ENCODE measurements at regions not wholly inside any gene's neighbourhood (a gene's known extent, or its start where the extent isn't known, plus 50 kb on each side); places are given as distances from the start of the nearest gene placed in this dataset.
A peak's percentile ranks its signal among the peaks of the same experiment; 100 is the strongest.
"Not testable (repeated sequence)": the region's sequence is repeated elsewhere in the genome, so short reads cannot be mapped to it uniquely, and the experiment has no call there.

DNA sequence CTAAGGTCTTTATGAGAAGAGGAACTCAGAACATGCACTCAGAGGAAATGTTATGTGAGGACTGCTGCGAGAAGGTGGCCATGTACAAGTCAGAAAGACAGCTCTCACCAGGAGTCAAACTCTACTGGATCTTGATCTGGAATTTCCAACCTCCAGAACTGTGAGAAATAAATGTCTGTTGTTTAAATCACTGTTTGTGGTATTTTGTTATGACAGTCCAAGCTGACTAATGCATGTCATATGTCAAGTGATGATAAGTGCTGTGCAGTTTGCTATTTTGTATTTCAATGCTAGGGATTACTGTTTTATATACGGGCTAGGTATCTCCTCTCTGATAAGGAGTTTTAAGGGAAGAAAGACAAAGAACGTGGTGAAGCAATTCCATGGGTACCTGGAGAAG lies 162.3 kb downstream of the CPEB2 start:
- DNase-seq = no peak

DNA sequence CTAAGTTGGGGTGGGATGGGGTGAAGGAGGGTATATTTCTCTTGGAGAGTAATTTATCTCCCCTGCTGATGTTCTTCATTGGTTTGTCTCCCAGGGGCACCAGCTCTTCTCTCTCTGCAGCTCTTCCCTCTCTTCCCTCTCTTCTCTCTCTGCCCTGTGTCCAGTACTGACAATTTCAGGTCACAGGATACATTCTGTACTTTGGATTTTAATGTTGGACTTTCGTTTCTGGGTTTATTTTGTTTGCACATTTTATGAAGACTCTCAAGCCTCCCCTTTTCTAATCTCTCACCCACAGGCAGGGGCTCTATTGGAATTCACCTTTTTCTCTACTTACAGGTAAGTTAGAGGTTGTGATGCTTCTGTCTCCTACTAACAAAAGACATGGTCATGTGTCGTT lies 165.5 kb downstream of the CPEB2 start:
- no peak for DNase-seq

DNA sequence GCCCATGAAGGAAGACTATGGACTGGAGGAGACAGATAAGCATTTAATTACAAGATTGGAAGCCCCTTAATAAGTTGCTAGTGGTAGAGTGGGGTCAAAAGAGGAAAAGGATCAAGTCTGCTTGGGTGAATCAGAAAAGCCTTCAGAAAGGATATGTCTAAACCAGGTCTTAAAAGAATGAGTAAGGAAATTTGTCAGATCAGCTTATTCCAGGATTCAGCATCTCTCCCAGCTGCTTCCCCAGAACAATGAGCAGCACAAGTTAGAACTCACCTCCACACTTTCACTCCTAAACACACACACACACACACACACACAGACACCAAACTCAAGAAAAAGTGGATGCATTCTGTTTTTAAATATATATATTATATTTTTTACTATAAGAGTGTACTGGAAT lies 166.5 kb downstream of the CPEB2 start:
- no peak for DNase-seq

DNA sequence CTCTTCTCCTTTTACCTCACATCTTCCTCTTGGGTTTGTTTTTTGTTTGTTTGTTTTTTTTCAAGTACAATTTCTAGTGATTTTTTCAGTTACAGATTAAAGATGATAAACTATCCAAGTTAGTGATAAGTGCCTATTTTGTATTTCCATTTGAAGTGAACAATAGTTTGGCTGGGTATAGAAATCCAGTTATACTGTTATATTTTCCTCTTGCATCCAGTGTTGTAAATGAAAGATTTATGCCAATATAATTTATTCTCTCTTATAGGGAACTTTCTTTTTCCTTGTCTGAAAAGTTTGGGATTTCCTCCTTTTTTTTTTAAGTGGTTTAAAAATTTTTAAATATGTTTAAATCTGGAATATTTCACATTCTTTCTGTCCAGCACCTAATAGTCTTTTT lies 169.4 kb downstream of the CPEB2 start:
- DNase-seq = no peak

DNA sequence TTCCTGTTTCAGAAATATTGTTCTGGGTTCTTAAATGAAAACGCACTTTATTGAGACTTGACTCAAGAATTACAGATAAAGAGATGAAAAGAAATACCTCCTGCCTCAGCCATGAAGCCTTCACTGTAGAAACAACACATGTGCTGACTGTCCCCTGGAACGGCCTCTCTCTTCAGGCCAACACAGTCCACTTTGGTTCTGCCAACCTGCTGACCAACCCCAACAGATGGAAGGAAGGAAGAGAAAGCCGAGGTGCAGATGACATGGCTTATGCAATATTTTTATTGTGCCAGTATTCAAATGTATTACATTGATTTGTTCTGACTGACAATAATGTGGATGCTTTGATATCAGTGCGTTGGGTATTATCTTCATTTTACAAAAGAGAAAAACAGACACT lies 171.0 kb downstream of the CPEB2 start:
- DNase-seq = no peak

DNA sequence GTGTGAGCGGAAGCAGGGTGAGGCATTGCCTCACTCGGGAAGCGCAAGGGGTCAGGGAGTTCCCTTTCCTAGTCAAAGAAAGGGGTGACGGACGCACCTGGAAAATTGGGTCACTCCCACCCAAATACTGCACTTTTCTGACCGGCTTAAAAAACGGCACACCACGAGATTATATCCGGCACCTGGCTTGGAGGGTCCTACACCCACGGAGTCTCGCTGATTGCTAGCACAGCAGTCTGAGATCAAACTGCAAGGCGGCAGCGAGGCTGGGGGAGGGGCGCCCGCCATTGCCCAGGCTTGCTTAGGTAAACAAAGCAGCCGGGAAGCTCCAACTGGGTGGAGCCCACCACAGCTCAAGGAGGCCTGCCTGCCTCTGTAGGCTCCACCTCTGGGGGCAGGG lies 171.9 kb downstream of the CPEB2 start:
- not testable (repeated sequence) for DNase-seq

DNA sequence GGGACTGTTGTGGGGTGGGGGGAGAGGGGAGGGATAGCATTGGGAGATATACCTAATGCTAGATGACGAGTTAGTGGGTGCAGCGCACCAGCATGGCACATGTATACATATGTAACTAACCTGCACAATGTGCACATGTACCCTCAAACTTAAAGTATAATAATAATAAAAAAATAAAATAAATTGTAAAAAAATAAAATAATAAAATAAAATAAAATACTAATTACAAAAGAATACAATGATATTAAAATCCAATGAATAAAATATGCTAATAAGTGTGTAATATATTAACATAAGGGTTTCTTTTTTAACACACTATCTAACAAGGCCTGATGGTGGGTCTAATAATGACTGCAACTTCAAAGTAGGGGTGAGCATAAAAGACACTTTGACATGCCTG lies 177.6 kb downstream of the CPEB2 start:
- not testable (repeated sequence) for DNase-seq

DNA sequence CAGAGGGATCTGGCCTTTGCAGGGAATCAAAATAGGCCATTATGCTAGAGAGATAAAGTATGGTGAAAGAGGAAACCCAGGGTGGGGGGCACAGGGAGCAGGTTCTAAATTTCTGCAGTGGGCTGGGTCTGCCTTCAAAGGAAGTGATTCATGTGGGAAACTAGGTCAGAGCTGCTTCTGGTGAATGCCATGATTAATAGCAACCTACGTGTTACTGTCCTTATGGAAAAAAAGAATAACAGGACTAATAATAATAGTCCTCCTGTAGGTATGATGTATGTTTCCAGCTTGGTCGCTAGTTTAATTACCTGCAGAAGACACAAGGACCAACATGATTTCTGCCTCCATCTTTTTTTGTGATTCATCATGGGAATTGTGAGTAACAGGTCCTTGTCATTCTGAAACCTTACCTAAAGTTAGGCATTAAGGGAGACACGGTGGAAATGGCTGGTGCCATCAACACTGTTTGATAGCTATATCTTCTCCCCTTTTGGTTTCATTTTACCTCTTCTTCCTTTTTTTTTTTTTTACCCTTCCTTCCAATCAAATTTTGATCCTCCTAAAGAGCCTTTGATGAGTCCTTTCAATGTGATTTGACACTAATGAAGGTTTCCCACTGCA lies 180.4 kb downstream of the CPEB2 start:
- DNase-seq = no peak

DNA sequence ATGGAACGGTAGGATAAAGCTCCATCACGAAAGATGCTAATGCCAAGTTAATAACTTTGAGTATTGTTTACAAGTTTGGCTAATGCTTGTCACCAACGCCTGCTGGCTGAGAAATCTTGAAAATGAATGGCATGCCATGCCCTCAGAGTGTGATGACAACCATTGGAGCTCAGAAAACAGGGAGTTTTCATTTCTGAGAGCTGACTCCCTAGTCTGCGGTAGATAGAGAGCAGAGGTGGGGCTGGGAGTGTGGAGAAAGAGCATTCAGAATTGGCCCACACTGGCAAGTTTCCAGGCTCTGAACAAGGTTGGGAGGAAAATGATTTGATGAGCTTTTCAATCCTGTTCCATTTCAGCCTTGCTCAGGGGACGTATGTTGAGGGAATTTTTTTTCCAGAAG lies 183.9 kb downstream of the CPEB2 start:
- no peak for DNase-seq

DNA sequence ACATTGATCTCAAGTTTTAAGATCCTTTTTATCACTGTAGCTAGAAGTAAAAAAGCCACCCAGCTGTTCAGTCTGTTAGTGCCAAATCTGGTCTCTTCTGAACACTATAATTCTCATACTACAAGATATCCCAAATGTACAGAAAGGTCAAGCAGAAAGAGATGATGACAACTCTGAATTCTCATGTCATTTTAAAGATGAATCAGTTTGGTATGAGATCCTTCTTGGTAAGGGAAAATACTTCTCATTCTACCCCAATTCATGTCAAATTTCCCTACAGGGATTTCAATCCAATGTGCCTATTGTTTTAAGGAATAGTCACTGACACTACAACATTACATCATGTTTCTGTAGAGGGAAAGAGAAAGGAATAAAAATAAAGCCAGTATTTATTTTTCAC lies 184.5 kb downstream of the CPEB2 start:
- no peak for DNase-seq

DNA sequence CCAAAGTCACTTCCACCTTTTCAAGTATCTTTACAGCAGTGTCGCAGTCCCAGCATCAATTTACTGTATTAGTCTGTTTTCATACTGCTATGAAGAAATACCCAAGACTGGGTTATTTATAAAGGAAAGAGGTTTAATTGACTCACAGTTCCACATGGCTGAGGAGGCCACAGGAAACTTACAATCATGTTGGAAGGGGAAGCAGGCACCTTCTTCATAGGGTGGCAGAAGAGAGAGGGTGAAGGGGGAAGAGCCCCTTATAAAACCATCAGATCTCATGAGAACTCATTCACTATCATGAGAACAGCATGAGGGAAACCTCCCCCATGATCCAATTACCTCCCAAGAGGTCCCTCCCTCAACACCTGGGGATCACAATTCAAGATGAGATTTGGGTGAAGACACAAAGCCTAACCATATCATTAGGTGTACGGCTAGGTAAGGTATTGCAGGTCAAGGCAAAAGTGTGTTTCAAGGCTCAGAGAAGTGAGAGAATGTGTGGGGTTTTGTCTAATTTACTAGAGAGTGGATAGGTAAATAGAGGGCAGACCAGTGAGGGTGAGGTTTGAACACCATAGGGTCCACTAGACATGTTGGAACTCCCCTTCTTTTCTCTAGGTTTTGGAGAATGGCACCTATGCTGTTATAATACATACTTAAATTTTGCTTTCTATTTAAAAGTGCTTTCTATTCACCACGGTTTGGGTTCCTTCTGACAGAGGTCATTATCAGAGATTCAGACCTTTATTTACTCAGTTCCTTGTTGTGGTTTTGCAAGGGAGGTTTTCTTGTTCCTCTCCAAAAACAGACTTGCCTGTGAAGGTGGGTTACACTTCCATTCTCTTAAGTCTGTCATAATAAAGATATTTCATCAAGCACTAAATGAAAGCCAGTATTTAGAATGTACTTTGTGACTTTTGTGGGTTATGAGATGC lies 186.6 kb downstream of the CPEB2 start:
- DNase-seq = no peak

DNA sequence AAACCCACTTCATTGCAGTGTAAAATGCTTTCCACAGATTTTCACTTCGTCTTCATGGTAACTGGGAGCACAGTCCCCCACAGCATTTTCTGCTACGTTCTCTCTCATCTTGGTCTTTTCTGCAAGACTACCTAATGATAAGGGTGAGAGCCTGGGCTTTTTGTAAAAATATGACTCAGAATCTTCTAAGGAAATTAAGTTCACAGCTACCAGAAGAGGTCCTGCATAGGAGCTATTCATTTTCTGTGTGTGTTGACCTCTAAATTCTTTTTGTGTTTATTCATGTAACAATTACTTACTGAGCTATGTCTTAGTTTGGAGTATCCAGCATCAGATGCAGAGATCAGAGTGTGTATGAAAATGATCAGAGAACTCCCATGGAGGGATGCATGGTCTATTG lies 192.2 kb downstream of the CPEB2 start:
- no peak for DNase-seq

DNA sequence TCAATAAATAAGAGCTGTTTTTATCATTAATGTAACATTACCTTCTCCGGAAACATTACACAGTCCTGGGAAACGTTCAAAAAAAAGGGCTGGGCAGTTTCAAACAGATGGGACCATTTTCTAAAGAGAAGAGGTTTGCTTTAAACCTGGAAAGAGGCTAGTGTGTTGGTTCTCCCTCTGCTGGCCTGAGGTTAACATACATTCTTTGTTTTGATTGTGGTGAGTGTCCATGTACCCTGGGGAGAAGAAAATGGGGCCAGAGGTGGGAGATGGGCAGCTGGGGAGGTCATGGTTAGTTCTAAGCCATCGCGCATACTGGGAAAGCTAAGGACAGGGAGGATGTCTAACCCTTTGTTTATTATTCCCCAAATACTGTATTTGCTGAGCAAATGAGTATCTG lies 194.7 kb downstream of the CPEB2 start:
- peak in 1 of 2 experiments; percentile 4 for DNase-seq

DNA sequence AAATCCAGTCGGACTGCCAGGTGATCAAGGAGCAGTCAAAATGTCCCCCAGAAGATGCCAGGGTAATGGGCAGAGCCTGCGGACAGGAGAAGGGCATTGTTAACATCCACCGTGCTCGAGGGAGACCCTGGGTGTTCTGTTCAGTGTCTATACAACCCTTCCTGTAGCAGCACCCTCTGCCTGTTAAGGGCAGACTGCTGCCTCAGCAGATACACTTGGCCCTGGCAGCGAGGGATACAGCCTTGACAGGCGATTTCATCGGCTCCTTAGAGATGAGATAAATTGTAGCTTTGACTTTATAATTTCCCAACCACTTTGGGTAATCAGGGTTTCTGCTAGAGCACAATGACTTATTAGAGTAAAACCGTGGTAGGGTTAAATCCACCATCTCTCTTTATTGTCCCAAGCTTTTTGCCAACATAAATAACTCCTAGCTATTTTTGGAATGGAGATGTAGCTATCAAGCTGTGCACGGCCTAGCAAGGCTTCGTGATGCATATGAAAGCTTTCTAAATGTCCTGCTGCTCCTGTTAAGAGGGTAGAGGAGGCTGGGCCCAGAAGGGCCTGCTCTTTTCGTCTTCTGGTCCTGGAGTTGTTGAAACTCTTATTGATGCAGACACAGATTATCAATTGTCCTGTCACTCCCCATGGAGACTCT lies 195.9 kb downstream of the CPEB2 start:
- DNase-seq = no peak

DNA sequence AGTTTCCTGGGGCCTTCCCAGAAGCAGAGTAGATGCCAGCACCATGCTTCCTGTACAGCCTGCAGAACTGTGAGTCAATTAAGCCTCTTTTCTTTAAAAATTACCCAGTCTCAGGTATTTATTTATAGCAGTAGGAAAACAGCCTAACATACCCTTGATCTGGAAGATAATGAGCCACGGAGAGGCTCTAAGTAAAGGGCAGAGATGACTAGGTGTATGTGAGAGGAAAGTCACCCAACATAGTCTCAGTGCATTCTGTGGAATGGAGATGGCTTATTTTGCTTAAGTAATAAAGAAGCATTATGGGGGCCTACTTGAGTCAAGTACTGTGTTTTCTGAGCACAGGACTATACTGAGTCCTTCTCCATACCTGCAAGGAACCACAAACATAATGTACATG lies 199.5 kb downstream of the CPEB2 start:
- DNase-seq = no peak

DNA sequence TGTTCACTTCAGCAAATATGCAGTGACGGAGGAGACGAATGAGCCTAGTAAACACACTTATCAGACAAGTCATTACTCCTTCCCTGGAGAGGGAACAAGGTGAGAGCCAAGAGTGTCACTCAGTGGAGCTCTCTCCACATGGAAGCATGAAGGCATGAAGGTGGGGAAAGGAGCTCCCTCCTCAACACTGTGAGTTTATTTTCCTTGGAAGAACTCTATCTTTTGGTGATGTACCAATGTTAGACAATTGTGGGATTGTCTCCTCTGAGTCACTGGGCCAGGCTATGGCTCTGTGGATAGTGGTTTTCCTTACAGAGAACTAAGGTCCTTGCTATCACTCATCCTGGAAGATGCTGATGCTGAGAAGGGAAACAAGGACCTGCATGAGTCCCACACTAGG lies 200.2 kb downstream of the CPEB2 start:
- no peak for DNase-seq

DNA sequence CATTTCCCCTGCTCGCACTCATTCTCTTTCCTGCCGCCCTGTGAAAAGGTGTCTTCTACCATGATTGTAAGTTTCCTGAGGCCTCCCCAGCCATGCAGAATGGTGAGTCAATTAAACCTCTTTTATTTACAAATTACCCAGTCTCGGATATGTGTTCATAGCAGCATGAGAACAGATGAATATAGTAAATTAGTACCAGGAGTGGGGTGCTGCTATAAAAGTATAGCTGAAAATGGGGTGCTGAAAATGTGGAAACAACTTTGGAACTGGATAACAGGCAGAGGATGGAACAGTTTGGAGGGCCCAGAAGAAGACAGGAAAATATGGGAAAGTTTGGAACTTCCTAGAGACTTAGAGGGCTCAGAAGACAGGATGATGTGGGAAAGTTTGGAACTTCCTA lies 204.2 kb downstream of the CPEB2 start:
- DNase-seq = not testable (repeated sequence)

DNA sequence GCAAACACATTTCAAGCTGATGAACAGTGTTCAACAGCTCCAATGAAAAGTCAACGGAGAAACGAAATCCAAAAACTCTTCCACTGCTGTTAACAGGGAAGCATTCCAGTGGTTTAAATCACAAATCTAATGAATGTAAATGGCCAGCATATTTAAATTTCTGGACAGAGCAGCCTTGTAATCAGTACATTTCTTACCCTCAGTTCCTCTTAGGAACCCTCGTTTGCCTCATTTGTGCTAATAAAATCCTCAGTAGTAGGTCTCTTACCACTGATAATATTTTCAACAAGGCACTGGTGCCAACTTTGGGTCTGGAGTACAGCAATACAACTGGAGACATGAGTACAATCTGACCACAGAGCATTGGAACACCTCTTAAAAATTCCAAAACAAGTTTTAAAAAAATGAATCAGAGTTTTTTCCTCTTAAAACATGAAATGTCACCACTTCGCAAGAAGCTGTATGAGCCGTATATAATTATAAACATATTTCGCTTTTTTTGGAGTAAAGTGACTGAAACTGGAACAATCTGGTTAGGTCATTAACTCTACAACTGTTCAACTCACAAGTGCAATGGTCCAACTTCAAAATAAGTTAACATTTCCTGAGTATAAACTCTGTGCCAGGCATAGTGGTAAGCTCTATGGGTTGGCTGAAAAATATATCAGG lies 211.2 kb downstream of the CPEB2 start:
- no peak for DNase-seq

DNA sequence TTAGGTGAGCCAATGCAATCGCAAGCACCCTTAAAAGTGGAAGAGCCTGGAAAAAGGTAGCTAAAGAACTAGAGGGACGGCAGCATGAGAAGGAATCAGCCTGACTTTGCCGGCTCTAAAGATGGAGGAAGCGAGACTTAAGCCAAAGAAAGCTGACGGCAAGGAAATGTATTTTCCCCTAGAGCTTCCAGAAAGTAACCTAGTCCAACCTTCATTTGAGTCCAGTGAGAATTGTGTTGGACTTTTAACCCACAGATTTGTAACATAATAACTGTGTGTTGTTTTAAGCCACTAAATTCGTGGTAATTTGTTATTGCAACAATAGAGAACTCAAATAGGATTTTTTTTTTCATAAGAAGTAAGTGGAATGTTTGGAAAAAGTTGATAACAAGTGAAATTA lies 212.7 kb upstream of the C1QTNF7 start:
- DNase-seq = no peak

DNA sequence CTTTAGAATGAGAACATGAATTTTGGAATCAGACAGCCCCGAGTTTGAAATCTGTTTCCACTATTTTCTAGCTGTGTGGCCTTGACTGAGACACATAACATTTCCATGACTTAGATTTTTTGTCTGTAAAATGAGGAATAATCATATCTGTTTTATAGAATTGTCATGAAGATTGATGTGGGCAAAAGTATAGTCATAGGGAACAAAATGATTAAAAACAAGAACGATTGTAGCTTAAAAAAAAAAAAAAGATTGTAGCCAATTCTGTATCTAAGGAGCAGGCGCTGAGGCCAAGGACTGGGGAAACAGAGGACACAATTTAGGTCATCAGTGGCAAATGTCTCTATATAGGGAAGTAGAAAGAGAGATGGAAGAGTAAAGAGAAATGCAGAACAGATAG lies 201.6 kb upstream of the C1QTNF7 start:
- no peak for DNase-seq

DNA sequence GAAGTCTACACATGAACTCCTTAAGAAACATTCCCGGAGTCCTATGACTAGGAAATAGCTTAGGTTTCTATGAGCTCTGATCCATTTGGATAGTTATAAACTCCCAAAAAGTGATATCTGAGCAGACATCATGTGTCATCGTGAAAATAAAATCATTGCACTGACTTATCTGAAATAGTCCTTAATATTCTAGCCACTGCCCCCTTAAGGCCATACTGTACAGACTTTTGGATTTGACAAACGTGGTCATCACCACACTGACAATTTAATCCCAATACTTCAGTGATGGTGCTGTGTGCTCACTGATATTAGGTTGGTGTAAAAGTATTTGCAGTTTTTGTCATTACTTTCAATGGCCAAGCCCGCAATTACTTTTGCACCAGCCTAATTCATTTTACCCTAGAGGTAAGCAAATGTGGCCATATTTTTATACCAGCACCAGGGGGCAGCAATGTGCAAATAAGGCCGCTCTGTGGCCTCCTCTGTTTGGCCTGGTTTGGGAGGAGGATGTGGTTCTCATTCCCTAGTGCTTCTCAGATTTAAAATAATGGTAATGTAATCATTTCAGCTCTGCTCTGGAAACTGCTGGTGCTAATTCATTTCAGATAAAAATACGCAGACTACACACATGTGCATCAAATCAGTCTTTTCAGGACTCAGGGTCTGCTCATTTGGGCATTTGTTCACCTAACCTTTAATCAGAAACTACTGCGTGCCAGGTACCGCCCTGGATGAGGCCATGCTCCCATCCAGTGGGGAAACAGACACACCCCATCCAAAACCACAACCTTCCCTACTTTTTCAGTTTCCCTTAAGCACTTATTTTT lies 196.4 kb upstream of the C1QTNF7 start:
- DNase-seq = peak; percentile 17 to 73
